ENCODE measurements at regions not wholly inside any gene's neighbourhood (a gene's known extent, or its start where the extent isn't known, plus 50 kb on each side); places are given as distances from the start of the nearest gene placed in this dataset.

GRCh38 chr15:67900621-67901147 lies 60.8 kb upstream of the RNU6-1 start (continued):
- no peak for TF ChIP-seq ZNF280C (tag by site-specific recombination; IDR thresholded peaks at IDR 0.05)
- no peak for TF ChIP-seq ZNF311 (tag by site-specific recombination; IDR thresholded peaks at IDR 0.05; ENCODE audit: borderline replicate concordance)
- no peak for TF ChIP-seq ZNF302 (tag by site-specific recombination; IDR thresholded peaks at IDR 0.05; ENCODE audit: low read depth)
- no peak for TF ChIP-seq YY2 (tag by site-specific recombination; IDR thresholded peaks at IDR 0.05)
- TF ChIP-seq ZNF404 (tag by site-specific recombination; IDR thresholded peaks at IDR 0.05), result no peak
- TF ChIP-seq BCL11B (tag by site-specific recombination; IDR thresholded peaks at IDR 0.05; ENCODE audit: low read depth), result no peak
- no peak for TF ChIP-seq ZNF664 (tag by site-specific recombination; IDR thresholded peaks at IDR 0.05)
- no peak for TF ChIP-seq ZNF391 (tag by site-specific recombination; IDR thresholded peaks at IDR 0.05; ENCODE audit: borderline replicate concordance, low read depth)
- TF ChIP-seq ZNF837 (tag by site-specific recombination; IDR thresholded peaks at IDR 0.05), result no peak
- no peak for TF ChIP-seq IKZF3 (tag by site-specific recombination; IDR thresholded peaks at IDR 0.05)
- no peak for TF ChIP-seq PRDM6 (tag by site-specific recombination; IDR thresholded peaks at IDR 0.05)

GRCh38 chr15:67901922-67902321 lies 62.1 kb upstream of the RNU6-1 start:
- Histone ChIP-seq H3K36me3 (ENCODE audit: control insufficient read depth in 2 of 2, insufficient read depth in 1 of 2, low read length in 2 of 2) (no peaks in the 10 kb centered on the region), H3K9me3 (ENCODE audit: control insufficient read depth, insufficient read depth, low read depth, low read length) (no peaks in the 10 kb centered on the region), H3K4me3 (ENCODE audit: low read depth, low read length) (no peak overlapping the region), H3K4me1 (ENCODE audit: control insufficient read depth, insufficient read depth, low read length) (no peaks in the 10 kb centered on the region), H3K27ac (ENCODE audit: extremely low read depth, low read depth, low read length) (no peak overlapping the region)
- TF ChIP-seq ZNF248 (tag by site-specific recombination; IDR thresholded peaks at IDR 0.05) (no peak), ZNF624 (tag by site-specific recombination; IDR thresholded peaks at IDR 0.05) (no peak), ZNF776 (tag by site-specific recombination; IDR thresholded peaks at IDR 0.05; ENCODE audit: borderline replicate concordance) (no peak), FEZF1 (tag by site-specific recombination; IDR thresholded peaks at IDR 0.05) (no peak), ZNF133 (tag by site-specific recombination; IDR thresholded peaks at IDR 0.05) (no peak), ZNF391 (tag by site-specific recombination; IDR thresholded peaks at IDR 0.05; ENCODE audit: borderline replicate concordance, low read depth) (no peak)
- POLR2A ChIA-PET, result no interaction called here
- CTCF ChIA-PET, result interaction anchor here (1.6 kb wide), 1 partner anchor 253 kb away, joined by 3 read pairs; no protein-coding TSS in a partner anchor

GRCh38 chr15:67902579-67903009 lies 62.7 kb upstream of the RNU6-1 start:
- TF ChIP-seq SP7 (tag by site-specific recombination; IDR thresholded peaks at IDR 0.05), result no peak
- TF ChIP-seq ZNF19 (tag by site-specific recombination; IDR thresholded peaks at IDR 0.05; ENCODE audit: low read depth), result no peak
- CTCF ChIA-PET, result interaction anchor here (0.6 to 1.6 kb wide), 2 partner anchors 200 to 253 kb away, joined by 3 read pairs; no protein-coding TSS in a partner anchor
- POLR2A ChIA-PET, result no interaction called here
- Histone ChIP-seq H3K9me3 (ENCODE audit: control insufficient read depth, insufficient read depth, low read depth, low read length) (no peaks in the 10 kb centered on the region), H3K4me3 (ENCODE audit: low read depth, low read length) (no peak overlapping the region), H3K36me3 (ENCODE audit: control insufficient read depth in 2 of 2, insufficient read depth in 1 of 2, low read length in 2 of 2) (no peaks in the 10 kb centered on the region), H3K4me1 (ENCODE audit: control insufficient read depth, insufficient read depth, low read length) (no peaks in the 10 kb centered on the region), H3K27ac (ENCODE audit: extremely low read depth, low read depth, low read length) (no peak overlapping the region)

Data from HEK293 (cell line).